CD4-positive, alpha-beta T cell (primary cell): ENCODE measurements at regions not wholly inside any gene's neighbourhood (a gene's known extent, or its start where the extent isn't known, plus 50 kb on each side); places are given as distances from the start of the nearest gene placed in this dataset.

ENCODE experiments used
- ATAC-seq: fragments of 200-7000 bp; cut with Tn5 transposase; one replicate; pipeline ENCODE4 v1.10.0; 2022; ENCODE audit warnings: mild to moderate bottlenecking; ENCODE audit not compliant: poor library complexity
- CTCF ChIA-PET: fragments of 350-600 bp; sonication (Branson Sonifier 250); formaldehyde crosslinking; loops from one replicate; lab custom pipeline; 2021; ENCODE audit warnings: antibody characterized with exemption, inconsistent platforms; lab: Charles Lee
- POLR2A ChIA-PET: fragments of 350-600 bp; sonication (Branson Sonifier 250); formaldehyde crosslinking; loops from one replicate; lab custom pipeline; 2021; ENCODE audit warnings: antibody characterized with exemption, inconsistent platforms; lab: Charles Lee
- DNase-seq, 14 experiments: peaks; one replicate each; pipeline ENCODE4 v3.0.0-alpha.2; 2013 to 2020; ENCODE audit warnings: mixed read lengths in 2 of 14
- H3K27ac ChIP-seq, 2 donors: one replicate each; pipeline versions ENCODE4 v1.5.1 to v1.7.0; 2013; ENCODE audit warnings: low read length in 2 of 2, low read depth in 1 of 2, mild to moderate bottlenecking in 1 of 2
- H3K27me3 ChIP-seq, 2 experiments: 1 replicate in 1 of 2; 2 replicates in 1 of 2; pipeline versions ENCODE4 v1.6.1 to v1.7.0; 2013; ENCODE audit warnings: low read length in 2 of 2, control low read depth in 1 of 2, mild to moderate bottlenecking in 1 of 2, moderate library complexity in 1 of 2; ENCODE audit not compliant: insufficient read depth in 2 of 2, control insufficient read depth in 1 of 2
- H3K36me3 ChIP-seq: one replicate; pipeline ENCODE4 v1.6.1; 2013; ENCODE audit warnings: low read length, control low read depth; ENCODE audit not compliant: insufficient read depth
- H3K4me1 ChIP-seq: one replicate; pipeline ENCODE4 v1.6.1; 2013; ENCODE audit warnings: low read length, control low read depth; ENCODE audit not compliant: insufficient read depth
- H3K4me3 ChIP-seq: one replicate; pipeline ENCODE4 v1.5.1; 2013; ENCODE audit warnings: mild to moderate bottlenecking, low read length, moderate library complexity
- H3K9me3 ChIP-seq, 2 experiments: 1 replicate in 1 of 2; 2 replicates in 1 of 2; pipeline versions ENCODE4 v1.6.1 to v1.7.0; 2013; ENCODE audit warnings: low read length in 2 of 2, mild to moderate bottlenecking in 2 of 2, control low read depth in 1 of 2, moderate library complexity in 1 of 2; ENCODE audit not compliant: control insufficient read depth in 1 of 2, insufficient read depth in 1 of 2
- H3K27ac Mint-ChIP-seq: one replicate; pipeline ENCODE4 v1.8.0; 2020; ENCODE audit warnings: mixed read lengths
- H3K27me3 Mint-ChIP-seq: one replicate; pipeline ENCODE4 v1.8.0; 2021; ENCODE audit warnings: mixed read lengths
- H3K36me3 Mint-ChIP-seq: one replicate; pipeline ENCODE4 v1.8.0; 2021; ENCODE audit warnings: low read depth, mixed read lengths
- H3K4me1 Mint-ChIP-seq: one replicate; pipeline ENCODE4 v1.8.0; 2021; ENCODE audit warnings: low read depth, mixed read lengths
- H3K4me3 Mint-ChIP-seq: one replicate; pipeline ENCODE4 v1.8.0; 2020; ENCODE audit warnings: mild to moderate bottlenecking, mixed read lengths
- H3K9me3 Mint-ChIP-seq: one replicate; pipeline ENCODE4 v1.8.0; 2020; ENCODE audit warnings: mixed read lengths
- CTCF ChIP-seq: fragments of 200-600 bp; IDR thresholded peaks from one replicate; pipeline ENCODE4 v1.8.0; 2022; ENCODE audit warnings: antibody characterized with exemption, mild to moderate bottlenecking
- intact Hi-C, 2 experiments: fragments of 100-400 bp; cut with DNase I in 1 of 2; cut with micrococcal nuclease in 1 of 2; formaldehyde crosslinking; loops; one replicate each; pipeline versions ENCODE4 v1.15.1 to v1.9.0; 2023 to 2025; cut with DNase I, micrococcal nuclease

GRCh38 chr2:22600999-22601398 is 784.0 kb upstream of the KLHL29 start:
- Mint-ChIP-seq H3K27ac (no peak overlapping the region), H3K36me3 (no peaks in the 10 kb centered on the region), H3K27me3 (no peaks in the 10 kb centered on the region), H3K4me3 (no peak overlapping the region), H3K4me1 (no peaks in the 10 kb centered on the region), H3K9me3 (peaks cover 5% of the 10 kb centered on the region)
- ATAC-seq (no peak), DNase-seq (no peak)
- no peak for TF ChIP-seq CTCF
- intact Hi-C loops = no loop called here
- no peaks in the 10 kb centered on the region for H3K4me1 ChIP-seq
- H3K9me3 ChIP-seq = peaks cover 0 to 4% of the 10 kb centered on the region in 2 experiments
- H3K27ac ChIP-seq = no peak overlapping the region
- ChIA-PET CTCF (no interaction called here), POLR2A (no interaction called here)
- H3K4me3 ChIP-seq = no peak overlapping the region
- no peaks in the 10 kb centered on the region for H3K36me3 ChIP-seq
- H3K27me3 ChIP-seq = no peaks in the 10 kb centered on the region

GRCh38 chr2:22604136-22604535 is 780.8 kb upstream of the KLHL29 start:
- intact Hi-C loops = no loop called here
- no peaks in the 10 kb centered on the region for H3K4me1 Mint-ChIP-seq
- no peak for TF ChIP-seq CTCF
- no peaks in the 10 kb centered on the region for H3K9me3 Mint-ChIP-seq
- H3K27ac Mint-ChIP-seq = no peak overlapping the region
- no peak for DNase-seq
- Histone ChIP-seq H3K4me3 (no peak overlapping the region), H3K27ac (no peak overlapping the region), H3K36me3 (no peaks in the 10 kb centered on the region), H3K9me3 (no peaks in the 10 kb centered on the region), H3K27me3 (no peaks in the 10 kb centered on the region), H3K4me1 (no peaks in the 10 kb centered on the region)
- CTCF ChIA-PET = no interaction called here
- POLR2A ChIA-PET = no interaction called here
- H3K27me3 Mint-ChIP-seq = no peaks in the 10 kb centered on the region
- H3K36me3 Mint-ChIP-seq = no peaks in the 10 kb centered on the region
- H3K4me3 Mint-ChIP-seq = no peak overlapping the region
- no peak for ATAC-seq

GRCh38 chr2:22616031-22616430 is 768.9 kb upstream of the KLHL29 start:
- H3K4me1 ChIP-seq = no peaks in the 10 kb centered on the region
- Mint-ChIP-seq H3K9me3 (peaks cover 6% of the 10 kb centered on the region), H3K36me3 (no peaks in the 10 kb centered on the region), H3K4me1 (no peaks in the 10 kb centered on the region), H3K27me3 (no peaks in the 10 kb centered on the region), H3K4me3 (no peak overlapping the region), H3K27ac (no peak overlapping the region)
- ChIA-PET POLR2A (no interaction called here), CTCF (no interaction called here)
- ATAC-seq (no peak), DNase-seq (no peak)
- no peaks in the 10 kb centered on the region for H3K27me3 ChIP-seq
- no peak overlapping the region for H3K27ac ChIP-seq
- intact Hi-C loops = no loop called here
- no peaks in the 10 kb centered on the region for H3K36me3 ChIP-seq
- no peak for TF ChIP-seq CTCF
- H3K9me3 ChIP-seq = peaks cover 0 to 3% of the 10 kb centered on the region in 2 experiments
- no peak overlapping the region for H3K4me3 ChIP-seq
